HG03460 (cell line): ENCODE measurements at regions not wholly inside any gene's neighbourhood (a gene's known extent, or its start where the extent isn't known, plus 50 kb on each side); places are given as distances from the start of the nearest gene placed in this dataset.
"Not testable (repeated sequence)": the region's sequence is repeated elsewhere in the genome, so short reads cannot be mapped to it uniquely, and the experiment has no call there.

ENCODE experiments used
- ATAC-seq: cut with Tn5 transposase; IDR thresholded peaks from one replicate; pipeline ENCODE4 v1.9.1; 2021; ENCODE audit not compliant: unreplicated experiment

- no peak for ATAC-seq
These were observed 266.2 kb upstream of the FOXF1 start for GRCh38 chr16:86244158-86244557.

GRCh38 chr16:86244936-86245335 is 265.4 kb upstream of the FOXF1 start:
- no peak for ATAC-seq

- ATAC-seq = no peak
These were observed 265.0 kb upstream of the FOXF1 start for GRCh38 chr16:86245351-86245750.

GRCh38 chr16:86245895-86246294 is 264.4 kb upstream of the FOXF1 start:
- no peak for ATAC-seq

GRCh38 chr16:86248310-86248905 is 261.9 kb upstream of the FOXF1 start:
- ATAC-seq = no peak

GRCh38 chr16:86249631-86250030 is 260.7 kb upstream of the FOXF1 start:
- ATAC-seq = no peak

GRCh38 chr16:86251682-86252081 is 258.6 kb upstream of the FOXF1 start:
- no peak for ATAC-seq

GRCh38 chr16:86252596-86252995 is 257.7 kb upstream of the FOXF1 start:
- ATAC-seq = no peak

- ATAC-seq = no peak
These were observed 254.4 kb upstream of the FOXF1 start for GRCh38 chr16:86255966-86256365.

GRCh38 chr16:86256995-86257394 is 253.3 kb upstream of the FOXF1 start:
- no peak for ATAC-seq

GRCh38 chr16:86257546-86257945 is 252.8 kb upstream of the FOXF1 start:
- ATAC-seq = no peak

- no peak for ATAC-seq
These were observed 251.6 kb upstream of the FOXF1 start for GRCh38 chr16:86258713-86259112.

- no peak for ATAC-seq
These were observed 250.8 kb upstream of the FOXF1 start for GRCh38 chr16:86259499-86259898.

GRCh38 chr16:86261379-86261778 is 248.9 kb upstream of the FOXF1 start:
- ATAC-seq = no peak

- ATAC-seq = not testable (repeated sequence)
These were observed 242.7 kb upstream of the FOXF1 start for GRCh38 chr16:86267657-86268056.

GRCh38 chr16:86270696-86271095 is 239.6 kb upstream of the FOXF1 start:
- no peak for ATAC-seq

GRCh38 chr16:86272744-86273143 is 237.6 kb upstream of the FOXF1 start:
- ATAC-seq = no peak

- no peak for ATAC-seq
These were observed 233.1 kb upstream of the FOXF1 start for GRCh38 chr16:86277221-86277620.

- ATAC-seq = not testable (repeated sequence)
These were observed 232.5 kb upstream of the FOXF1 start for GRCh38 chr16:86277859-86278258.

- ATAC-seq = no peak
These were observed 228.9 kb upstream of the FOXF1 start for GRCh38 chr16:86281421-86281820.

GRCh38 chr16:86283944-86284343 is 226.4 kb upstream of the FOXF1 start:
- no peak for ATAC-seq

- ATAC-seq = no peak
These were observed 224.9 kb upstream of the FOXF1 start for GRCh38 chr16:86285421-86285820.
